Prostate gland (tissue), 2 donors: ENCODE measurements at regions not wholly inside any gene's neighbourhood (a gene's known extent, or its start where the extent isn't known, plus 50 kb on each side); places are given as distances from the start of the nearest gene placed in this dataset.

Experiments
- DNase-seq: peaks from one replicate; pipeline ENCODE4 v3.0.0-alpha.2; 2019; ENCODE audit warnings: low spot score
- H3K27ac ChIP-seq, 2 donors: fragments of 200-600 bp; sonication (generic); 2 replicates each; pipeline ENCODE4 v1.5.1; 2017 to 2019
- H3K27me3 ChIP-seq: fragments of 200-600 bp; sonication (generic); replicated peaks from 2 replicates; pipeline ENCODE4 v1.5.1; 2019; ENCODE audit not compliant: insufficient read depth
- H3K36me3 ChIP-seq, 2 donors: fragments of 200-600 bp; sonication (generic); 1 replicate in 1 of 2; 2 replicates in 1 of 2; pipeline versions ENCODE4 v1.5.1 to v1.8.1; 2017 to 2019
- H3K4me1 ChIP-seq: fragments of 200-600 bp; sonication (generic); replicated peaks from 2 replicates; pipeline ENCODE4 v1.5.1; 2019
- H3K4me3 ChIP-seq, 2 donors: fragments of 200-600 bp; sonication (generic); 2 replicates each; pipeline ENCODE4 v1.5.1; 2017 to 2019
- H3K9me3 ChIP-seq: fragments of 200-600 bp; sonication (generic); 2 replicates; pipeline ENCODE4 v1.5.1; 2017
- POLR2A ChIP-seq: fragments of 450-650 bp; IDR thresholded peaks from one replicate; pipeline ENCODE4 v1.6.1; 2016; ENCODE audit warnings: antibody characterized with exemption, mild to moderate bottlenecking
- POLR2AphosphoS5 ChIP-seq: sonication (generic); formaldehyde crosslinking; IDR thresholded peaks from one replicate; pipeline ENCODE4 v1.6.1; 2017; ENCODE audit warnings: antibody characterized with exemption
- WGBS: methylation state at CpG from one replicate; pipeline ENCODE4 v1.1.5; 2018; 5-methylcytosine and 5-hydroxymethylcytosine counted together
- intact Hi-C: fragments of 100-400 bp; cut with DNase I; formaldehyde crosslinking; loops from one replicate; pipeline ENCODE4 v1.14.2; 2022
- TF ChIP-seq, protein P1 (sequence below), 4 experiments: fragments of 200-600 bp in 2 of 4; fragments of 450-650 bp in 2 of 4; sonication (generic) in 2 of 4; IDR thresholded peaks; 1 replicate in 3 of 4; 2 replicates in 1 of 4; pipeline ENCODE4 v1.5.1; 2016 to 2019; ENCODE audit warnings: antibody characterized with exemption in 4 of 4, mild to moderate bottlenecking in 2 of 4, moderate library complexity in 2 of 4

GRCh38 chr1:58881471-58881994, 97.7 kb upstream of the JUN start:
- intact Hi-C loops = no loop called here
- no peak overlapping the region for H3K27ac ChIP-seq
- TF ChIP-seq, protein P1, sequence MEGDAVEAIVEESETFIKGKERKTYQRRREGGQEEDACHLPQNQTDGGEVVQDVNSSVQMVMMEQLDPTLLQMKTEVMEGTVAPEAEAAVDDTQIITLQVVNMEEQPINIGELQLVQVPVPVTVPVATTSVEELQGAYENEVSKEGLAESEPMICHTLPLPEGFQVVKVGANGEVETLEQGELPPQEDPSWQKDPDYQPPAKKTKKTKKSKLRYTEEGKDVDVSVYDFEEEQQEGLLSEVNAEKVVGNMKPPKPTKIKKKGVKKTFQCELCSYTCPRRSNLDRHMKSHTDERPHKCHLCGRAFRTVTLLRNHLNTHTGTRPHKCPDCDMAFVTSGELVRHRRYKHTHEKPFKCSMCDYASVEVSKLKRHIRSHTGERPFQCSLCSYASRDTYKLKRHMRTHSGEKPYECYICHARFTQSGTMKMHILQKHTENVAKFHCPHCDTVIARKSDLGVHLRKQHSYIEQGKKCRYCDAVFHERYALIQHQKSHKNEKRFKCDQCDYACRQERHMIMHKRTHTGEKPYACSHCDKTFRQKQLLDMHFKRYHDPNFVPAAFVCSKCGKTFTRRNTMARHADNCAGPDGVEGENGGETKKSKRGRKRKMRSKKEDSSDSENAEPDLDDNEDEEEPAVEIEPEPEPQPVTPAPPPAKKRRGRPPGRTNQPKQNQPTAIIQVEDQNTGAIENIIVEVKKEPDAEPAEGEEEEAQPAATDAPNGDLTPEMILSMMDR (IDR thresholded peaks at IDR 0.05) = no peak
- TF ChIP-seq POLR2AphosphoS5 = no peak
- peaks cover 13% of the 10 kb centered on the region for H3K4me1 ChIP-seq
- WGBS = 83% methylated on average over 3 of the region's 3 CpGs
- no peak for DNase-seq
- no peaks in the 10 kb centered on the region for H3K9me3 ChIP-seq
- H3K4me3 ChIP-seq = no peak overlapping the region
- no peaks in the 10 kb centered on the region for H3K36me3 ChIP-seq
- H3K27me3 ChIP-seq = no peaks in the 10 kb centered on the region

DNA sequence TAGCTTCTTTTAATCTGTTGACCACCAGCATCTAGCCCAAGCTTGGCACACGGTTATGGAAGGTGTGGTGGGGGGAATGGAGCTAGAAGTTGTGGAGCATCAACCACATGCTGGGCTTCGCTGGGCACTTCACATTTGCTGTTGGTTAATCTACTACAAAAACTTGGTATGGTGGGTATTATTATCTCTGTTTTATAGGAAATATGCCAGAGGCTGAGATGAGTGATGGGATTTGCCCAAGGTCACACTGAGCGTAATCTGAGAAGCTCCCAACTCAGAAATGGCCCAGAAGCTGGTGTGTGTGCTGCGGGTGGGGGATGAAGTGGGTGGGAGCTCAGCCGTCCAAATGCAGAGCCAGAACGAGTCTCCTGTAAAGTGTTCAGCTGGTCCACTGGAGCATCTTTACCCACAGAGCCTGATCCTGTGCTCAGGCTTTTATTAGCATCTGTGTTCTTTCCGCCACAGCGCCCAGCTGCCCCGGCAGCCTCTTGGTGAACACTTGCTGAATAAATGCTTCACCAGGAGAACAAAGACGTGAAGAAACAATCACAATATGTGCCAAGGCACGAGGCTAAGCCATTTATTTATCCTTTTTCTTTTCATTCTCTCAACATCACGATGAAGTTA, 98.6 kb upstream of the JUN start:
- H3K36me3 ChIP-seq = no peaks in the 10 kb centered on the region
- H3K4me1 ChIP-seq = peaks cover 13% of the 10 kb centered on the region
- H3K27ac ChIP-seq = no peak overlapping the region
- WGBS = 92% methylated on average over 12 of the region's 12 CpGs
- DNase-seq = no peak
- TF ChIP-seq, protein P1 (IDR thresholded peaks at IDR 0.05) = no peak
- no peaks in the 10 kb centered on the region for H3K27me3 ChIP-seq
- intact Hi-C loops = no loop called here
- no peaks in the 10 kb centered on the region for H3K9me3 ChIP-seq
- H3K4me3 ChIP-seq = no peak overlapping the region

GRCh38 chr1:58883037-58883887, 99.4 kb upstream of the JUN start:
- TF ChIP-seq POLR2A (no peak), POLR2AphosphoS5 (peak; percentile 55)
- no peak overlapping the region for H3K27ac ChIP-seq
- H3K27me3 ChIP-seq = no peaks in the 10 kb centered on the region
- H3K36me3 ChIP-seq = no peaks in the 10 kb centered on the region
- H3K9me3 ChIP-seq = no peaks in the 10 kb centered on the region
- peaks cover 13% of the 10 kb centered on the region for H3K4me1 ChIP-seq
- intact Hi-C loops = no loop called here
- peak; percentile 51 for DNase-seq
- WGBS = 64% methylated on average over 12 of the region's 12 CpGs
- H3K4me3 ChIP-seq = no peak overlapping the region

- no peak overlapping the region for H3K27ac ChIP-seq
- TF ChIP-seq POLR2AphosphoS5 = no peak
- TF ChIP-seq, protein P1 (IDR thresholded peaks at IDR 0.05) = no peak
- TF ChIP-seq POLR2A = no peak
- intact Hi-C loops = no loop called here
- DNase-seq = no peak
- no peaks in the 10 kb centered on the region for H3K36me3 ChIP-seq
- WGBS = 84% methylated on average over 4 of the region's 4 CpGs
- H3K4me1 ChIP-seq = peaks cover 13% of the 10 kb centered on the region
- H3K4me3 ChIP-seq = no peak overlapping the region
- no peaks in the 10 kb centered on the region for H3K9me3 ChIP-seq
- H3K27me3 ChIP-seq = no peaks in the 10 kb centered on the region
Observed at GRCh38 chr1:58883888-58884482, 100.1 kb upstream of the JUN start.
